ENCODE measurements at regions not wholly inside any gene's neighbourhood (a gene's known extent, or its start where the extent isn't known, plus 50 kb on each side); places are given as distances from the start of the nearest gene placed in this dataset.
"Not testable (repeated sequence)": the region's sequence is repeated elsewhere in the genome, so short reads cannot be mapped to it uniquely, and the experiment has no call there.

GRCh38 chr1:55768327-55768952 lies 553.3 kb upstream of the USP24 start:
- TF ChIP-seq, protein P1, sequence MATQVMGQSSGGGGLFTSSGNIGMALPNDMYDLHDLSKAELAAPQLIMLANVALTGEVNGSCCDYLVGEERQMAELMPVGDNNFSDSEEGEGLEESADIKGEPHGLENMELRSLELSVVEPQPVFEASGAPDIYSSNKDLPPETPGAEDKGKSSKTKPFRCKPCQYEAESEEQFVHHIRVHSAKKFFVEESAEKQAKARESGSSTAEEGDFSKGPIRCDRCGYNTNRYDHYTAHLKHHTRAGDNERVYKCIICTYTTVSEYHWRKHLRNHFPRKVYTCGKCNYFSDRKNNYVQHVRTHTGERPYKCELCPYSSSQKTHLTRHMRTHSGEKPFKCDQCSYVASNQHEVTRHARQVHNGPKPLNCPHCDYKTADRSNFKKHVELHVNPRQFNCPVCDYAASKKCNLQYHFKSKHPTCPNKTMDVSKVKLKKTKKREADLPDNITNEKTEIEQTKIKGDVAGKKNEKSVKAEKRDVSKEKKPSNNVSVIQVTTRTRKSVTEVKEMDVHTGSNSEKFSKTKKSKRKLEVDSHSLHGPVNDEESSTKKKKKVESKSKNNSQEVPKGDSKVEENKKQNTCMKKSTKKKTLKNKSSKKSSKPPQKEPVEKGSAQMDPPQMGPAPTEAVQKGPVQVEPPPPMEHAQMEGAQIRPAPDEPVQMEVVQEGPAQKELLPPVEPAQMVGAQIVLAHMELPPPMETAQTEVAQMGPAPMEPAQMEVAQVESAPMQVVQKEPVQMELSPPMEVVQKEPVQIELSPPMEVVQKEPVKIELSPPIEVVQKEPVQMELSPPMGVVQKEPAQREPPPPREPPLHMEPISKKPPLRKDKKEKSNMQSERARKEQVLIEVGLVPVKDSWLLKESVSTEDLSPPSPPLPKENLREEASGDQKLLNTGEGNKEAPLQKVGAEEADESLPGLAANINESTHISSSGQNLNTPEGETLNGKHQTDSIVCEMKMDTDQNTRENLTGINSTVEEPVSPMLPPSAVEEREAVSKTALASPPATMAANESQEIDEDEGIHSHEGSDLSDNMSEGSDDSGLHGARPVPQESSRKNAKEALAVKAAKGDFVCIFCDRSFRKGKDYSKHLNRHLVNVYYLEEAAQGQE (IDR thresholded peaks at IDR 0.05; ENCODE audit: insufficient replicate concordance, low read depth), result no peak
- TF ChIP-seq GABPA (IDR thresholded peaks at IDR 0.05; ENCODE audit: low read depth), result no peak
- no peak for TF ChIP-seq CTCF (IDR thresholded peaks at IDR 0.05; ENCODE audit: insufficient read depth, low read length)
- TF ChIP-seq SPI1 (IDR thresholded peaks at IDR 0.05; ENCODE audit: borderline replicate concordance, low read depth), result no peak
- no peaks in the 10 kb centered on the region for H3K27me3 ChIP-seq (ENCODE audit: insufficient read depth, poor library complexity, severe bottlenecking)
- no peak overlapping the region for H3K27ac ChIP-seq (replicated peaks)
- no peak overlapping the region for H3K4me3 ChIP-seq (replicated peaks; ENCODE audit: insufficient read depth, low read length)
- DNase-seq (ENCODE audit: low read depth in 1 of 2, low spot score in 1 of 2), result no peak

DNA sequence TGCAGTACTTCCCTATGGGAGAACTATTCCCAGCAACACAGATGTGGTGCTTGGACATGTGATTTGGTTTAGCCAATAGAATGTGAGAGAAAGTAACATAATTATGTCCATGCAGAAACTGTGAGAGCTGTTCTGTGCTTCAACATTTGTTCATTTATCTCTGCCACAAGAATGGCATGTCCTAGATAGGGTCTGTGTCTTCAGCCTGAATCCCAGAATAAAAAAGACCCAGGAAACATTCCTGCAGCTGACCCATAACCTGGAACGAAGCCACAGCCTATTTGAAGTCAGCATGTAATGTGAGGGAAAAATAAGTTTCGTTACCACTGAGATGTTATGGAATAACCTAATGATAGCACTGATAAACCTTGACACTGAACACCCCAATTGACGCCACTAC lies 552.0 kb upstream of the USP24 start:
- Histone ChIP-seq H3K4me3 (replicated peaks; ENCODE audit: insufficient read depth, low read length) (no peak overlapping the region), H3K27ac (replicated peaks) (no peak overlapping the region), H3K27me3 (ENCODE audit: insufficient read depth, poor library complexity, severe bottlenecking) (no peaks in the 10 kb centered on the region)
- TF ChIP-seq, protein P1 (IDR thresholded peaks at IDR 0.05; ENCODE audit: insufficient replicate concordance, low read depth), result no peak
- no peak for TF ChIP-seq POLR2AphosphoS5 (IDR thresholded peaks at IDR 0.05; ENCODE audit: low read depth)
- no peak for TF ChIP-seq GABPA (IDR thresholded peaks at IDR 0.05; ENCODE audit: low read depth)
- no peak for TF ChIP-seq CTCF (IDR thresholded peaks at IDR 0.05; ENCODE audit: insufficient read depth, low read length)
- TF ChIP-seq SPI1 (IDR thresholded peaks at IDR 0.05; ENCODE audit: borderline replicate concordance, low read depth), result no peak
- no peak for DNase-seq (ENCODE audit: low read depth in 1 of 2, low spot score in 1 of 2)

- not testable (repeated sequence) for H3K27me3 ChIP-seq (ENCODE audit: insufficient read depth, poor library complexity, severe bottlenecking); DNase-seq (ENCODE audit: low read depth in 1 of 2, low spot score in 1 of 2); H3K27ac ChIP-seq (replicated peaks); H3K4me3 ChIP-seq (replicated peaks; ENCODE audit: insufficient read depth, low read length)
These were observed 550.3 kb upstream of the USP24 start for GRCh38 chr1:55765505-55765904.

DNA sequence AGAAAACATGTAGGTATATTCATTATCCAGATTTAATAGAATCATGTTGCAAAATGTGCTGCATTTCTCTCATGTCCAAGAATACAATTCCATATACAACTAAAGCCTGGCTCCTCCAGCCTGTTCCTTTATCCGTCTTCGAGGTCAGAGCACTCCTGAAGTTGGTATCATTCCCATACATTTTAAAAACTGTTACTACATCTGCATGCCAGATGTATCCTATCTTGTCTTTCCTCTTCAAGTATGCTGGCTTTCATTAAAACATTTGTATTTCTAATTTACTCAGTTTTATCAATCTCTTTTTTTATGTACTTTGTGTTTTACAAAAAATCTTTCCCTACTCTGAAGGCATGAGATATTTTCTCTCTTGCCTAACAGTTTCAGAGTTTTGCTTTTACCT lies 536.6 kb upstream of the USP24 start:
- TF ChIP-seq, protein P1 (IDR thresholded peaks at IDR 0.05; ENCODE audit: insufficient replicate concordance, low read depth), result no peak
- TF ChIP-seq POLR2AphosphoS5 (IDR thresholded peaks at IDR 0.05; ENCODE audit: low read depth) (no peak), GABPA (IDR thresholded peaks at IDR 0.05; ENCODE audit: low read depth) (no peak), CTCF (IDR thresholded peaks at IDR 0.05; ENCODE audit: insufficient read depth, low read length) (no peak)
- no peak overlapping the region for H3K4me3 ChIP-seq (replicated peaks; ENCODE audit: insufficient read depth, low read length)
- peaks cover 3% of the 10 kb centered on the region for H3K27me3 ChIP-seq (ENCODE audit: insufficient read depth, poor library complexity, severe bottlenecking)
- H3K27ac ChIP-seq (replicated peaks), result no peak overlapping the region
- no peak for DNase-seq (ENCODE audit: low read depth in 1 of 2, low spot score in 1 of 2)
